K562 (cell line): ENCODE measurements at regions not wholly inside any gene's neighbourhood (a gene's known extent, or its start where the extent isn't known, plus 50 kb on each side); places are given as distances from the start of the nearest gene placed in this dataset.
A peak's percentile ranks its signal among the peaks of the same experiment; 100 is the strongest.

Experiments
- ATAC-seq: fragments of 200-7000 bp; cut with Tn5 transposase; 3 replicates; pipeline ENCODE4 v1.9.1; 2020; ENCODE audit warnings: moderate library complexity
- BruUV-seq: library from RNA; stranded (reverse); fragments of 400-500 nt; replicated peaks from 2 replicates; lab custom pipeline; 2021; lab: Mats Ljungman, UMichigan
- CTCF ChIA-PET: fragments of 300-600 bp; formaldehyde crosslinking; extraction: SDS; loops from one replicate; lab custom pipeline; 2021; ENCODE audit warnings: low intra/inter-chr PET ratio; lab: Yijun Ruan, JAX
- POLR2A ChIA-PET: fragments of 300-600, 350-650 bp; sonication (Branson Sonifier 250); formaldehyde crosslinking; extraction: SDS; loops from one replicate; lab custom pipeline; 2021; ENCODE audit warnings: antibody characterized with exemption, inconsistent platforms; lab: Yijun Ruan, JAX
- DNase-seq, 4 experiments: peaks; one replicate each; pipeline versions ENCODE4 v3.0.0 to v3.0.0-alpha.2; 2011 to 2018; ENCODE audit warnings: low spot score in 3 of 4, mixed read lengths in 3 of 4; ENCODE audit errors: extremely low read depth in 1 of 4
- FAIRE-seq: peaks from 2 replicates; lab custom pipeline; 2011; peaks lifted over from hg19 to GRCh38; lab: Jason Lieb, UNC
- H2AFZ ChIP-seq: 2 replicates; pipeline ENCODE4 v1.6.0; 2011; ENCODE audit warnings: low read depth, low read length, control low read depth, inconsistent platforms
- H3K27ac ChIP-seq: fragments of 200-600 bp; 3 replicates; pipeline ENCODE4 v1.8.0; 2011; ENCODE audit warnings: low read depth, mild to moderate bottlenecking, control low read depth, inconsistent platforms, low read length, moderate library complexity, mixed read lengths; ENCODE audit errors: extremely low read depth
- H3K27me3 ChIP-seq, 2 experiments: fragments of 300-600 bp in 1 of 2; 2 replicates in 1 of 2; 3 replicates in 1 of 2; pipeline versions ENCODE4 v1.6.0 to v1.8.0; 2011; ENCODE audit warnings: inconsistent platforms in 2 of 2, low read length in 2 of 2, mild to moderate bottlenecking in 1 of 2, mixed read lengths in 1 of 2, moderate library complexity in 1 of 2; ENCODE audit not compliant: control insufficient read depth in 2 of 2, insufficient read depth in 2 of 2
- H3K36me3 ChIP-seq: fragments of 300-600 bp; 3 replicates; pipeline ENCODE4 v1.8.0; 2011; ENCODE audit warnings: mild to moderate bottlenecking, low read length, inconsistent platforms; ENCODE audit not compliant: control insufficient read depth, insufficient read depth
- H3K4me1 ChIP-seq, 2 experiments: fragments of 200-600 bp in 1 of 2; replicated peaks in 1 of 2; 2 replicates in 1 of 2; 3 replicates in 1 of 2; pipeline versions ENCODE4 v1.5.1 to v1.8.0; 2011; ENCODE audit warnings: inconsistent platforms in 2 of 2, low read length in 2 of 2, mild to moderate bottlenecking in 1 of 2, mixed read lengths in 1 of 2, moderate library complexity in 1 of 2; ENCODE audit not compliant: control insufficient read depth in 2 of 2, insufficient read depth in 2 of 2
- H3K4me2 ChIP-seq: 2 replicates; pipeline ENCODE4 v1.6.1; 2011; ENCODE audit warnings: low read length, control low read depth, inconsistent platforms, mixed read lengths; ENCODE audit not compliant: insufficient read depth
- H3K4me3 ChIP-seq: fragments of 200-600 bp; sonication (generic), shearing (Covaris generic); 2 replicates; pipeline ENCODE4 v1.5.1; 2016; ENCODE audit warnings: control low read depth, inconsistent platforms
- H3K79me2 ChIP-seq: fragments of 200-600 bp; 3 replicates; pipeline ENCODE4 v1.8.0; 2011; ENCODE audit warnings: low read length, inconsistent platforms; ENCODE audit not compliant: control insufficient read depth, insufficient read depth
- H3K9ac ChIP-seq, 2 experiments: 2 replicates each; pipeline versions ENCODE4 v1.6.0 to v1.6.1; 2011; ENCODE audit warnings: low read depth in 2 of 2, low read length in 2 of 2, control low read depth in 1 of 2, inconsistent platforms in 1 of 2, mild to moderate bottlenecking in 1 of 2, mixed read lengths in 1 of 2; ENCODE audit not compliant: insufficient read depth in 1 of 2
- H3K9me1 ChIP-seq: one replicate; pipeline ENCODE4 v1.6.0; 2011; ENCODE audit warnings: inconsistent platforms, mild to moderate bottlenecking, low read length, moderate library complexity; ENCODE audit not compliant: control insufficient read depth, insufficient read depth
- H3K9me3 ChIP-seq: replicated peaks from 2 replicates; pipeline ENCODE4 v1.5.1; 2011; ENCODE audit warnings: low read depth, low read length, inconsistent platforms; ENCODE audit not compliant: control insufficient read depth, insufficient read depth
- H4K20me1 ChIP-seq: replicated peaks from 2 replicates; pipeline ENCODE4 v1.6.1; 2011; ENCODE audit warnings: low read length, inconsistent platforms, mixed read lengths; ENCODE audit not compliant: control insufficient read depth, insufficient read depth
- HCFC1 ChIP-seq: IDR thresholded peaks from 2 replicates; pipeline ENCODE4 v1.6.1; 2012; ENCODE audit warnings: low read depth, low read length, improper control_type of control experiment
- LARP7 ChIP-seq: fragments of 450-650 bp; IDR thresholded peaks from 2 replicates; pipeline ENCODE4 v1.6.1; 2016
- NFE2L1 ChIP-seq: fragments of 450-650 bp; IDR thresholded peaks from 2 replicates; pipeline ENCODE4 v1.6.1; 2016; ENCODE audit warnings: missing genetic modification characterization, low read depth, mild to moderate bottlenecking, missing compliant biosample characterization, moderate library complexity, borderline replicate concordance
- SP1 ChIP-seq: sonication (generic); formaldehyde crosslinking; IDR thresholded peaks from 2 replicates; pipeline ENCODE4 v1.8.1; 2022; ENCODE audit warnings: mild to moderate bottlenecking, missing genetic modification reagents
- ZNF197 ChIP-seq: fragments of 200-800 bp; sonication (Bioruptor generic); IDR thresholded peaks from 2 replicates; pipeline ENCODE4 v1.6.1; 2016; ENCODE audit warnings: low read depth, missing genetic modification characterization, missing compliant biosample characterization
- WGBS: fragments of 100-300 bp; shearing (Covaris generic); methylation state at CpG from one replicate; pipeline ENCODE4 v1.1.6; 2016; ENCODE audit warnings: low coverage, mixed read lengths; ENCODE audit not compliant: insufficient coverage; ENCODE audit errors: missing lambda C conversion rate; 5-methylcytosine and 5-hydroxymethylcytosine counted together
- in situ Hi-C: fragments of 300-500 bp; cut with MboI; formaldehyde crosslinking; loops from 4 replicates; pipeline ENCODE4 v1.15.0; 2018; ENCODE audit warnings: inconsistent platforms, mixed read lengths
- intact Hi-C: fragments of 100-400 bp; cut with micrococcal nuclease; formaldehyde crosslinking; loops from 2 replicates; pipeline ENCODE4 v1.14.2; 2022
- TF ChIP-seq, protein P1 (sequence below): fragments of 250-450 bp; sonication (Bioruptor Pico); IDR thresholded peaks from 2 replicates; pipeline ENCODE4 v1.4.0; 2020; ENCODE audit warnings: borderline replicate concordance

DNA sequence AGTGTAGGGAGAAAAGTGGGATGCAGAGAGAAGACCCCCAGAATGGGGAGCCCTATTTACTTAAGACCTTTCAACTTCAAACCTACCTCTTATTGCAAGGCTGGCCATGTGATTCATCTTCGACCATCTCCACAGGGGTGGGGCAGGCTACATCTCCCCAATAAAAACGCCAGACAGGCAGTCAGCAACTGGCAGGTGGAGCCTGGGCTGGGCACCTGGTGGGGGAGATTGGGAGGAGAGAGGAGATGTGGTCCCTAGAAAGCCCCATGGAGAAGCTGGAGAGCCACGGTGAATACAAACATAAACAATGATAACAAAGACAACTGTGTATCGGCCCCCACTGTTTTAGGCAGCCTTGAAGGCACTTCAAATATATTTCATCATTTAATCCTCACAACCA is 336.7 kb upstream of the PROX1 start:
- Histone ChIP-seq H4K20me1 (no peaks in the 10 kb centered on the region), H3K4me1 (no peaks in the 10 kb centered on the region), H3K27ac (no peak overlapping the region), H3K27me3 (peaks cover 0 to 13% of the 10 kb centered on the region in 2 experiments; a peak in 2 of 5 replicates), H2AFZ (no peak overlapping the region), H3K79me2 (no peaks in the 10 kb centered on the region), H3K9ac (no peak overlapping the region), H3K4me2 (no peak overlapping the region), H3K9me3 (no peaks in the 10 kb centered on the region), H3K9me1 (no peaks in the 10 kb centered on the region), H3K36me3 (no peaks in the 10 kb centered on the region), H3K4me3 (no peak overlapping the region)
- intact Hi-C loops = no loop called here
- FAIRE-seq = no peak
- DNase-seq = peak in 1 of 4 experiments; percentile 2
- TF ChIP-seq ZNF197 (CRISPR knock-in tag) (no peak), NFE2L1 (no peak), HCFC1 (no peak), LARP7 (no peak), SP1 (CRISPR knock-in tag) (no peak)
- TF ChIP-seq, protein P1, sequence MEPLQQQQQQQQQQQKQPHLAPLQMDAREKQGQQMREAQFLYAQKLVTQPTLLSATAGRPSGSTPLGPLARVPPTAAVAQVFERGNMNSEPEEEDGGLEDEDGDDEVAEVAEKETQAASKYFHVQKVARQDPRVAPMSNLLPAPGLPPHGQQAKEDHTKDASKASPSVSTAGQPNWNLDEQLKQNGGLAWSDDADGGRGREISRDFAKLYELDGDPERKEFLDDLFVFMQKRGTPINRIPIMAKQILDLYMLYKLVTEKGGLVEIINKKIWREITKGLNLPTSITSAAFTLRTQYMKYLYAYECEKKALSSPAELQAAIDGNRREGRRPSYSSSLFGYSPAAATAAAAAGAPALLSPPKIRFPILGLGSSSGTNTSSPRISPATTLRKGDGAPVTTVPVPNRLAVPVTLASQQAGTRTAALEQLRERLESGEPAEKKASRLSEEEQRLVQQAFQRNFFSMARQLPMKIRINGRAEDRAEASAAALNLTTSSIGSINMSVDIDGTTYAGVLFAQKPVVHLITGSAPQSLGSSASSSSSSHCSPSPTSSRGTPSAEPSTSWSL (CRISPR knock-in tag) = no peak
- ChIA-PET CTCF (no interaction called here), POLR2A (interaction anchor here (0.5 kb wide), 1 partner anchor 18 kb away, joined by 3 read pairs; no protein-coding TSS in a partner anchor)
- ATAC-seq = no peak; the same call in 2 of the 3 replicates
- no TSS peak for BruUV-seq
- 0% methylated on average over 4 of the region's 4 CpGs for WGBS
- in situ Hi-C loops = no loop called here
